G401.6 (cell line): ENCODE measurements at regions not wholly inside any gene's neighbourhood (a gene's known extent, or its start where the extent isn't known, plus 50 kb on each side); places are given as distances from the start of the nearest gene placed in this dataset.
"Not testable (repeated sequence)": the region's sequence is repeated elsewhere in the genome, so short reads cannot be mapped to it uniquely, and the experiment has no call there.

ENCODE experiments used
- FAIRE-seq: peaks from 2 replicates; lab custom pipeline; 2012; peaks lifted over from hg19 to GRCh38; lab: Jason Lieb, UNC

DNA sequence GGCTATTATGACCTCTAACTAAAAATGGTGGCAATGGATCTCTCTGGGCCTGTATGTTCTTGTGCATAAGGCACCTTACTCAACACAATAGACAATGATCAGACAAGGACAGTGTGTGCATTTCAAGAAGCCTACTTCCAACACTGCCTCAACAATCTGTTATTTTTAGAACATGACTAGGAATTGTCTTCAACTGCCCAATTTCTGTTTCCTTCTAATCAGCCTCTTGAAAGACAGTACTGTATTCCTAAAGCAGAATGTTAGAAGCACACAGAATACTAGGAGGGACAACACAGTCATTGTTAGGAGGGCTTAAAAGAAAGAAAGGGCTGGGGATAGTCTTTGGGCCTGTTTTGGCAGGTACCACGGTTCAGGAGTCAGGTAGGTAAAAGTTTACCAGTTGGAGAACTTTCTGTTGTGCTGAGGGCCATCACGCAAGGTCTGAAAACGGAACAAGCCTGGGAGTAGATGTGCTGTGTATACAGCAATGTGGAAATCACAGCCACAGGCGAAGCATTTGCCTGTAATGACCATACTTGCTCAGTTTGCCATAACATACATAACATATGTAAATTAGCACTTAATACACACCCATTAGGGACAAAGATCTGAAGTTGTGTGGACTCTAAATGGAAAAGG, 100.8 kb upstream of the ATXN3L start:
- no peak for FAIRE-seq

DNA sequence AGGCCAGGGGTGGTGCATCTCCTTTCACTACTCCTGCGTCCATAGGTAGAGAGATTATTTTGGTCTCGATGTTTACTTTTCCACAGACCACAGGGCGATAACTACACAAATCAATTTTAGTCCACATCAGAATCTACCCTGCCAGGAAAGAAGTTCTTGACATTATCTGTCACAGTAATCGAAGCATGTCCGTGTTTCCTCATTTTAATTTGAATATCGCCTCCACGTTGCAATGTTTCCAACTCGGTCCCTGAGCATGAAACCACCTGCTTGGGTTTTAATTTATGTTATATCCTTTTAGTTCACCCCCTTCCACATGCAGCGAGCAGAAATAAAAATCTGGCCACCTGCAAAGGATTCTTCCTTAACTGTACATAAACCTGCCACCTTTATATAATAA, 100.1 kb upstream of the ATXN3L start:
- no peak for FAIRE-seq

DNA sequence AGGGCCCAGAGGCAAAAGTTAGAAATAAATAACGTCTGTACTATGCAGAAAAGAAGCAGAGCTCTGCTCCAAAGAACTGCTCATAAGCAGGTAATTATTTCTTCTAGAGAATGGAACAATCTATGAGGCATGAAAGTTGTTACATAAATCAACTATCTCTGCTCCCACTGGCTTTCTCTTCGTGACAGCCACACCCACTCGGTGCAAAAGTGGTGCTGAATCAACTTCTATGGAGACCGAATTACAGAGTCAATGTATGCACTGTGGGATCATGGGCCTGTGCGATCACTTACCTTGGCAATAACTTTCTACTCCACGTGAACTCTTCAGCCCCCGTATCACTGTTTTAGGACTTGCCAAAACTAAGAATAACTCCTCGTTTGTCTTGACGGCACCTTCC, 99.4 kb upstream of the ATXN3L start:
- no peak for FAIRE-seq

DNA sequence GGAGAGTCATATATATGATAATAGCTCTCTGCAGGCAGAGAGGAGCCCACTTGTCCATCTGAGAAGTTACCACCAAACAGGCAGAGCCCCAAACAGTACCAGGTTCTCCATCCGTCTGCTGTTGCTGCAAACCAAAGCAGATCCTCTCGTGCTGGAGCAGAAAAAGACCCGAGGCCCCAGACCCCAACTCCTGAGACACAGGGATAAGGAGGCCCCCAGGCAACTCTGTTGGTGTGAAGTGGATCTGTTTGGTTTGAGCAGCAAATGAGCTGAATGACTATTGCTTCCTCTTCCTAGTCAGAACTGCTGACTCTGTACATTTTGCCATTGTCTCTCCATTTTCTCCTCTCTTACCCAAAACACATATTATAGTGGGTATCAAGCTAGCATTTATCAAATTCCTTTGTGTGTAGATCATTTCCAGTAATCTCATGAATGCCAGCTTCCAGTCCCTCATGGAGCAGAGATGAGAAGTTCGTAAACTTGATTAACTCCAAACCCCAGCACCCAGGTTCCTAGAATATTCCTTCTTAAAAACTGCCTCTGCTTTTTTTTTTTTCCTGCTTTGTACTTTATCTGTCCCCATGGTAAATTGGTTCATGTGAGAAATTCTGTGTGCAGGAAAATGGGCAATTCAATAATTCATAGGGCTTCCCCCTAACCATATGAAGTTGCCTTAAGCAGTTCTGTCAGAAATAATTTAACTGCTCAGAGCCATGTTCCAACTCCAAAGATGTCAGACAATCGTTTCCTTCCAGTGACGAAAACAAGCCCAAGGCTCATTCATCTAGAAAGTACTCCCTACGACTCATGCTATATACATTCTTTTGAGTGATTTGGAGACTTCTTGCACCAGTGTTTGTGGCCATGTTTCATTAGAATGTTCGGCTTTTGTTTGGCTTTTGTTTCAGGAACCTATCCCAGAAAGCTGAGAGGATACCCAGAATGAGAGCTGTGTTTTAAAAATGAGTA, 98.6 kb upstream of the ATXN3L start:
- FAIRE-seq = no peak

DNA sequence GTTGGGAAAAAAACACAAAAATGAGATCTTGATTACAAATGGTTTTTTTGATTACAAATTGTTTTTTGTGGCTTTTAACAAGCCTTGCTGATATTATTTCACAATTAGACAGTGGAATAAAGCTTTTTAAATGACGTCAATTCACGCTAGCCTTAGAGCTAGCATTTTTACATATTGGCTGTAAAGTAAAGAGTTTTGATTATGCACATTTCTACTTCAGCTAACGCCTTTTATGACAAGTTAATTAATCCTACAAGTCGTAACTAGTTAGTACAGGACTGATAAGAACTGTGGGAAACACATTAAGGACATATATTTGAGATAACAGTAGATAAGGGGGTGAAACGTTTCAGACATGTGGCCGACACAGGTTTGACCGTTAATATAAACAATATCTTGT, 95.7 kb upstream of the ATXN3L start:
- no peak for FAIRE-seq

DNA sequence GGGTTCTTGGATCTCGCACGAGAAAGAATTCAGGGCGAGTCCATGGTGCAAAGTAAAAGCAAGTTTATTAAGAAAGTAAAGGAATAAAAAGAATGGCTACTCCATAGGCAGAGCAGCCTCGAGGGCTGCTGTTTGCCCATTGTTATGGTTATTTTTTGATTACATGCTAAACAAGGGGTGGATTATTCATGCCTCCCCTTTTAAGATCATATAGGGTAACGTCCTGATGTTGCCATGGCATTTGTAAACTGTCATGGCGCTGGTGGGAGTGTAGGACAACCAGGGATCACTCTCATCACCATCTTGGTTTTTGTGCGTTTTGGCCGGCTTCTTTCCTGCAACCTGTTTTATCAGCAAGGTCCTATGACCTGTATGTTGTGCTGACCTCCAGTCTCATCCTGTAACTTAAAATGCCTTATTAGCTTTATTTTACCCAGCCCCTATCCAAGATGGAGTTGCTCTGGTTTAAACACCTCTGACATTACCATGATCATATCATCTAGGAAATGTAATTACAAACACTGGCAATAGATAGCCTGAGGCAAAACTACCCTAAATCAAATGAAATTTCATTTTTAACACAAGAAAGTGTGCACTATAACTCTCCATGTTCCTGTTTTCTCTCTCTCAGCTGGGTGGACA, 94.3 kb upstream of the ATXN3L start:
- no peak for FAIRE-seq

DNA sequence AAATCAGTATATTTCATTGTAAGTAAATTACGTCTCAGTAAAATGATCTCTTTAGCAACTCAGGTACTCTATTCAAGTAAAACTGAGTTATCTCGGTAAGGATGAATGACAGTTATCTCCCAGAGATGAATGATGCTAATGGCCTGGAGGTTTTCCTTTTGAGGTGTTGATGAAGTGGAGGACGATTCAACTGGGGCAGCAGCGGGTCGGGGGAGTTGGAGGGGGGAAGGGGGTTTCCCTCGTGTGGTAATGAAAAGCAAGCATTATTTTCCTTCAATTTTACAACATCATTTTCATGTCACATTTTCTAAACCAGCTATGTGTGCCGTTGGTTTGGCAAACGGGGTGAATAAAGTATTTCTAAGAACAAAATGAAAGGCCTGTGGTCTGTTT, 92.4 kb upstream of the ATXN3L start:
- no peak for FAIRE-seq

DNA sequence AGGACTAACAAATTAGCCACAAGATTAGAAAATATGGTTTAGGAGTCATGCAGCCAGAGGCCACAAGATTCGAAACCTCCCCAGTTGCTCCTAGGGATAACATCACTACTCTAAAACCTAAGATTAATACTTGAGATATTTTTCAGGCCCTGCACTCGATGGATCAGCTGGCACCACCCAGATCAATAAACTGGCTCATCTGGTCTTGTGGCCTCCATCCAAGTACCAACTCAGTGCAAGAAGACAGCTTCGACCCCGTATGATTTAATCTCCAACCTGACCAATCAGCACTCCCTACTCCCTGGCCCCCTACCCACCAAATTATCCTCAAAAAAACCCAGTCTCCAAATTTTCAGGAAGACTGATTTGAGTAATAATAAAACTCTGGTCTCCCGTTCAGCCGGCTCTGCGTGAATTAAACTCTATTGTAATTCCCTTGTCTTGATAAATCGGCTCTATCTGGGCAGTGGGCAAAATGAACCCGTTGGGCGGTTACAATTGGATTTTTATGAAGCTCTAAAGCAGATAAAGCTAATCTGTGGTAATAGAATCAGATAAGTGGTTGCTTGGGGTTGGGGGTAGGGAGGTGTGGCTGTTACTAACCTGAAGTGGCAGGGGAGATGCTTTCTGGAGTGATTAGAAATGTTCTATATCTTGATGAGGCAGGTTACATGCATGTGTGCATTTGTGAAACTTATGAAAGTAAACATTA, 91.8 kb upstream of the ATXN3L start:
- no peak for FAIRE-seq

DNA sequence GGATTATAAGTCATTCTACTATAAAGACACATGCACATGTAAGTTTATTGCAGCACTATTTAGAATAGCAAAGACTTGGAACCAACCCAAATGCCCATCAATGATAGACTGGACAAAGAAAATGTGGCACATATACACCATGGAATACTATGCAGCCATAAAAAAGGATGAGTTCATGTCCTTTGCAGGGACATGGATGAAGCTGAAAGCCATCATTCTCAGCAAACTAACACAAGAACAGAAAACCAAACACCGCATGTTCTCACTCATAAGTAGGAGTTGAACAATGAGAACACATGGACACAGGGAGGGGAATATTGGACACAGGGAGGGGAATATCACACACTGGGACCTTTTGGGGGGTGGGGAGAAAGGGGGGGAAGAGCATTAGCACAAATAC, 88.7 kb upstream of the ATXN3L start:
- not testable (repeated sequence) for FAIRE-seq

DNA sequence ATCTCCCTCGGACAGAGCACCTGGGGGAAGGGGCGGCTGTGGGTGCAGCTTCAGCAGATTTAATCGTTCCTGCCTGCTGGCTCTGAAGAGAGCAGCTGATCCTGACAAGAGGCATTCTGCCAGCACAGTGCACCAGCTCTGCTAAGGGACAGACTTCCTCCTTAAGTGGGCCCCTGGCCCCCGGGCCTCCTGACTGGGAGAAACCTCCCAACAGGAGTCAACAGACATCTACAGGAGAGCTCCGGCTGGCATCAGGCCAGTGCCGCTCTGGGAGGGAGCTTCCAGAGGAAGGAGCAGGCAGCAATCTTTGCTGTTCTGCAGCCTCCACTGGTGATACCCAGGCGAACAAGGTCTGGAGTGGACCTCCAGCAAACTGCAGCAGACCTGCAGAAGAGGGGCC, 84.9 kb upstream of the ATXN3L start:
- not testable (repeated sequence) for FAIRE-seq

DNA sequence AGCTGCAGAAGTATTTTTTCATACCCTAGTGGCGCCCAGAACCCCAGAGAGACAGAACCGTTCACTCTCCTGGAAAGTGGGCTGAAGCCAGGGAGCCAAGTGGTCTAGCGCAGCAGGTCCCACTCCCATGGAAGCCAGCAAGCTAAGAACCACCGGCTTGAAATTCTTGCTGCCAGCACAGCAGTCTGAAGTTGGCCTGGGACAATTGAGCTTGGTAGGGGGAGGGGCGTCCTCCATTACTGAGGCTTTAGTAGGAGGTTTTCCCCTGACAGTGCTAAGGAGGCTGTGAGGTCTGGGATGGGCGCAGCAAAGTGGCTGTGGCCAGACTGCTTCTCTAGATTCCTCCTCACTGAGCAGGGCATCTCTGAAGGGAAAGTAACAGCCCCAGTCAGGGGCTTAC, 84.5 kb upstream of the ATXN3L start:
- no peak for FAIRE-seq

DNA sequence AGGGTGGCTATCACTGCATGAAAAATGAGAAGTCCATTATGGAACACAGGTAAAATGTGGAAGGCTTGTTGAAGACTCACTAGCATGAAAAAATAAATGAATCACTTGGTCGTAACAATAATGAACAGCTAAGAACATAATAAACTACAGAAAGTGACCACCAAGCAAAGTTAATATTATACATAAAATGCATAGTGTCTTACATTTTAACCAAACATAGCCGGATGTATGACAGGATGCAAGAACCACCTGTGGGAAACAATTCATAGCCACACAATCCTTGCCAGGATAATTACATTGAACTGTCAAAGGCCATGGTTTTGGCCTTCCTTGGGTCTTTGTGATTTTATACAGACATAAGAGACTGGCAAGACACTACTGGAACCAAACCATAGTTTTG, 81.9 kb upstream of the ATXN3L start:
- FAIRE-seq = no peak

DNA sequence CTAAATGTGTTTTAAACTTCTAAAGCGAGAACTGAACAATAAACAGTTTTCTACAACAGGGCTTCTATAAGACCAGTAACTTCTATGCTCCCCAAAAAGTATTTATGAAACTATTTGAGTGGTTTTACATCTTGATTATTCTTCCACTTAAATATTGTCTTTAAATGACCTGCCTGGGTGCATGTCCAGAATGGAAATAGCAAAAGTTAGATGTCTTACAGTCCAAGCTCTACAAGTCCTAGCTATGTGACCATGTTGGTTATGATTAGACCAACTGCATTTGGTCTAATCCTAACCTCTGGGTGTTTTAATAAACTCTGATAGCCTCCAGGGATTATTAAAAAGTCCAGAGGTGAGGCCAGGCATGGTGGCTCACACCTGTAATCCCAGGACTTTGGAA, 79.0 kb upstream of the ATXN3L start:
- FAIRE-seq = no peak

DNA sequence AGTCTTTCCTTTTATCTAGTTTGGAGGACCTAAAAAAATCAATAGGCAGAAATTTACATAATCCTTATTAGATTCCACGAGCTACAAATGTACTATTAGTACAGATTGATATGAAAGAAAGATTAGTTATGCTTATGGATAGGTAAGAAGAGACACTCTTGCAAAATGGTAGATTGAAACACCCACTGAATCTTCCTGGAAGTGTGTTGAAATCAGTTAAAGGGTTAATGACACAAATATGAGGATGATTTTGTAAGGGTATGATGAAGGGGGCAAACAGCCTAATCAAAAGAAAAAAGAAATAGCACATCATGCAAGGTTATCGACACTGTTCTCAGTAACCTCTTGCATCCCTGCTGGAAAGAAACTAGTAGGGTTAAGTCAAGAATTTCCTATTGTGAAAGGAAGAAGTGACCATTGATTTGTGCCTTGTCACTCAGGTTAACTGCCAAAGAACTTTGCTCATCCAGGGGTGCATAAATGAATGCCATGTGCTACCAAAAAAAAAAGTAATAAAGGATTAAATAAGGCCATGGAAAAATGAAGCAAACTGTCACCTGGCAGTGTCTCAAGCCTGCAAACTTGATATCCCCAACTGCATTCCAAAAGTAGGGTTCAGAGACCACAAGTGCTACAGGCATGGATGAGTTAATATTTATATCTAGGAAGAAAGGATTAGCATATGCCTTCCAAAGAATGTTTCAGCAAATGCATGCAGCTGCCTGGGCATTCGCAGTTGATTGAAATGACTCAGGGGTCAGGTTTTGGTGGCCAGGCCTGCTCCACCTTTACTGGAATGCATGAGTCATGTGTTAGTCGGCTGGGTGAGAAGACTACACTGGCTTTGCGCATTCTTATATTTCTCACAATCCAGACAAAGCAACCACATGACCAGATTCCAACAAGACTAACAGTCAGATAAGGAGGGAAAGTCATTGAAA, 78.3 kb upstream of the ATXN3L start:
- FAIRE-seq = no peak

DNA sequence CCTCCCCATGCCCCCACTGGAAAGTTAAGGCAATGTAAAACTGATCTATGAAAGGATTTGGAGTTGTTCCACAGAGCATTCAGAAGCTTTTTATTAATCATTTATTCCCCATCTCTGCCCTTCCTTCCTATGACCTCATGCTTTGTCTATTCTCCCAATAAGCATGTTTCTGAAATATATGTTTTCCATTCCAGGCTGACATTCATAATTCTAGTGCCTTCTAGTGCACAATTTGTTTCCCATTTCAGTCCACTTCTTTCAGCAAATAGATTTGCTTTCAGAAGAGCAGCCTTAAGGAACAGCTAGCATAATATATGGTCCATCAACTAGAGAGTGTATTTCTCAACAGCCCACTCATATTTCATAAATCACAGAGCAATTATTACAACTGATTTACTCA, 77.1 kb upstream of the ATXN3L start:
- FAIRE-seq = no peak

DNA sequence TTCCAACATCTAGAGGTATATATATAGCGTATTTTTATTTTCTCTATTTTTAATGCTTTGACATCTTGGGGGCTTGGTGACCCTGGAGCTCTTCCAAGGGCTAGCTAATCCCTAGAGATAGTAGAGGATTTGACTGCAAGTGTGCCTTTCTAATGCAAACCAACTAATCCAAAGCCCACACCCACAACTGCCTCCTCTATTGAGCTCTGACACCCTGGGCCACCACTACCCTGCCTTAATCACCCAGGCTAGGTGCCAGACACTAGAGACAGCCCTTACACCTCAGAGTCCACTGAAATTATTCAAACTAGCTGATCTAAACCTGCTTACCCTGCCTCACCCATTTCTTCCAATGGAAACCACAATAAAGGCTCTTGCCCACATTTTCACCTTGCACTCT, 69.6 kb upstream of the ATXN3L start:
- FAIRE-seq = no peak

DNA sequence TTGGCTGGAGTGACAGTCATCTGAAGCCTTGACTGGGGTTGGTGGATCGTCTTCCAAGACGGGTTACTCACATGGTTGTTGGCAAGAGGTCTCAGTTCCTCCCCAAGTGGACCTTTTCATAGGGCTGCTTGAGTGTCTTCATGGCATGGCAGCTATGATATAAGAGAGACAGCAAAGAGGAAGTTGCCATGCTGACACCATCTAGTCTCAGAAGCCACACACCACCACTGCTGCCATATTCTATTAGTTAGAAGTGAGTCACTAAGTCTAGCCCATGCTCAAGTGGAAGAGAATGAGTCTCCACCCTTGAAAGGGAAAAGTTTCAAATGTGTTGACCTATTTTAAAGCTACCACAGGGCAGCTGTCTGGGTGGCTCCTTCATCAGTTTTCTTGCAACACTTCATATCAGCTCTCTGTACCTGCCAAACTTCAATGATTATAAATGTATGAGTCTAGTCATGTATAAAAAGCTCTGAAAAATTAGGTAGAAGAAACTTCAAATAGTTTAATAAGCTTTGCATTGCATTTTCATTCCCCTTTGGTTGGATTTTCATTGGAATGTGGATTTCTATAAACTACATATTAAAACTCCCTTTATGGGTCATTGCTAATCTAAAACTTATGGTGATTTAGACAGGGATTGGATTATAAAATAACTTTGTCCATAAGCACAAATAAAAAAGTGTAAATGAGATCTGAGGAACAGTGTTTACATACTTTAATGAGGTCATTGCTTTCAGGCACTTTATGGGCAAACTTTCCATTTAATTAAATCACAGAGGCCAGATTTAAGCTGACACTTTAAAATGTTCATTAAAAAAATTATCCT, 68.0 kb upstream of the ATXN3L start:
- no peak for FAIRE-seq

DNA sequence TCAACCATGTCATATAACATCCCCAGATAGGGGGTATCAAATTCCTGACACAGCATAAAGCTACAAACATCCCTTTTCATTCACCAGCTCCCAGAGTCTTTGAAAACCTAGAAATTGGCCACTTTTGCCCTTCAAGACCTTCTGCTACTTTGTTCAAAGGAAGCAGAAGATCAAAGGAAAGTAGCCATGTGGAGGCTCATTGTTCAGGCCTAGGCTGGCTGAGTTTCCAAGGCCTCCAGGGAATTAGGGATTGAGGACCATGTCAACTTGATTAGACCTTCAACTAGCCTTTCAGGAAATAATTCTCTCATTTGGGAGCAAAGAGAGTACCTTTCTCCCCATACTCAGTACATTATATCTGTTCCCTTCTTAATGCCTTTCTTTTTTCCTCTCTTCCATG, 66.8 kb upstream of the ATXN3L start:
- no peak for FAIRE-seq

DNA sequence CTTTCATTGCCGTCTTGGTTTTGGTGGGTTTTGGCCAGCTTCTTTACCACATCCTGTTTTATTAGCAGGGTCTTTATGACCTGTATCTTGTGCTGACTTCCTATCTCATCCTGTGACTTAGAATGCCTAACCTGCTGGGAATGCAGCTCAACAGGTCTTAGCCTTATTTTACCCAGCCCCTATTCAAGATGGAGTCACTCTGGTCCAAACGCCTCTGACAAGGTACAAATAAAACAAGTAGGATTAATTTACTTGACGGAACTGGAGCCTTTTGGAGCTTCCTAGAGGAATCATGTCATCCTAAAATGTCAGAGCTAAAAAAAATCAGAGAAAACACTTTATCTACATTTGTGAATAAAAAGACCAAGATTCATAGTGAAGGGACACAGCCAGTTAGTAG, 66.2 kb upstream of the ATXN3L start:
- no peak for FAIRE-seq

DNA sequence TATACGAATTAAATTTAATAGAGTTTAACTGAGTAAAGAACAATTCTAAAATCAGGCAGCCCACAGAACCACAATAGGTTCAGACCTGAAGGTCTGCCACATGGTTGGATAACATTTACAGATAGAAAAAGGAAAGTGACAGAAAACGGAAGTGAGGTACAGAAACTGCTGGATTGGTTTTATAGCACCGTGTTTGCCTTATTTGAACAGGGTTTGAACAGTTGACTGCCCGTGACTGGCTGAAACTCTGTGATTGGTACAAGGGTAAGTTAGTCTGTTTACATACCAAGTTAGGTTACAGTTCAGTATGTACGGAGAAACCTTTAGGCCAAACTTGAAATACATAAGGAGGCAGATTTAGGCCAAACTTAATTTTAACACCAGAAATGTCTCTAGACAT, 64.1 kb upstream of the ATXN3L start:
- FAIRE-seq = no peak

DNA sequence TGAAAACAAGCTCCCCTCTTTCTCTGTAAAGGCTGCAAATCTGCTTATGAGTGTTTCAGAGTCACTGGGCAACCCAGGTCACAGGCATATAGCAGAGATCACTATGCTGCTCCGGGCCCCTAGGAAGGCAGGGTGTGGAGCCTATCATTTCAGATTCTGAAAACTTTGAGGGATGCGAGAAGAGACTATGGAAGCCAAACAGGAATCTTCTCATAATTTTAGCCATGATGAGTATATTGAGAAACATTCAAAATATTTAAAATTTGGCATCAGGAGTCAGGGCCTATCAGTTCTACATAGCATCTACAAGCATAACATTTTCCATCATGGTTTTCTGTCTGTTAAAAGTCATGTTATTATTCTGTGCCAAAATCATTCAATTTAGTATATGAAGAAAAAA, 61.7 kb upstream of the ATXN3L start:
- FAIRE-seq = no peak
